Glutamatergic neuron (in vitro differentiated cells): ENCODE measurements at regions not wholly inside any gene's neighbourhood (a gene's known extent, or its start where the extent isn't known, plus 50 kb on each side); places are given as distances from the start of the nearest gene placed in this dataset.

Experiments
- DNase-seq: peaks from one replicate; pipeline ENCODE4 v3.0.0; 2022
- H3K27ac Mint-ChIP-seq: one replicate; pipeline ENCODE4 v1.8.0; 2020; ENCODE audit warnings: mild to moderate bottlenecking, mixed read lengths, inconsistent platforms; ENCODE audit not compliant: unreplicated experiment
- H3K27me3 Mint-ChIP-seq: one replicate; pipeline ENCODE4 v1.8.0; 2020; ENCODE audit warnings: mild to moderate bottlenecking, moderate library complexity, mixed read lengths, inconsistent platforms; ENCODE audit not compliant: unreplicated experiment
- H3K36me3 Mint-ChIP-seq: one replicate; pipeline ENCODE4 v1.8.0; 2020; ENCODE audit warnings: mild to moderate bottlenecking, mixed read lengths, inconsistent platforms; ENCODE audit not compliant: unreplicated experiment
- H3K4me1 Mint-ChIP-seq: one replicate; pipeline ENCODE4 v1.8.0; 2020; ENCODE audit warnings: mild to moderate bottlenecking, low read depth, mixed read lengths, inconsistent platforms; ENCODE audit not compliant: unreplicated experiment
- H3K4me3 Mint-ChIP-seq: one replicate; pipeline ENCODE4 v1.8.0; 2020; ENCODE audit warnings: mild to moderate bottlenecking, mixed read lengths, inconsistent platforms; ENCODE audit not compliant: unreplicated experiment
- H3K9me3 Mint-ChIP-seq: one replicate; pipeline ENCODE4 v1.8.0; 2020; ENCODE audit warnings: mild to moderate bottlenecking, moderate library complexity, mixed read lengths, inconsistent platforms; ENCODE audit not compliant: unreplicated experiment
- CTCF ChIP-seq: fragments of 200-600 bp; sonication (generic); IDR thresholded peaks from one replicate; pipeline ENCODE4 v1.5.0; 2021; ENCODE audit not compliant: partially characterized antibody, unreplicated experiment

DNA sequence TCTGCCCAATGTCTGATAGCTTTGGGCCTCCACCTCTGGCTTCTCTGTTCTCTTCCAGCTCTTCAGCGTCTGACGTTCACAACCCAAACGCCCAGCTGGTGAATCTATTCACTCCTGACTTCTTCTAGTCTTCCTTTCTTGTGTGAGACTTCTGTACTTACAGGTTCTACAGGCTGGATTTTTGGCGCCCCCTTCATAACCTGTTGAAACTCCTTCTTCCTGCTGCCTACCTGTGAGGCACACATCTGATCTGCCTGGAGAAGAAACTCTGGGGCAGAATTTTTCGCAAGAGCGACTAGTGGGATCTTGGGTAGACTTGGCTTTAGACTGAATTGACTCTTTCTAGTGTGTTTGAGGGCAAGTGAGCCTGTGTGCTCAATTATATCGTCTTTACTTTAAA lies 249.3 kb downstream of the REEP3 start:
- Mint-ChIP-seq H3K27me3 (no peaks in the 10 kb centered on the region), H3K27ac (no peak overlapping the region), H3K9me3 (no peaks in the 10 kb centered on the region), H3K4me1 (peaks cover 6% of the 10 kb centered on the region), H3K36me3 (no peaks in the 10 kb centered on the region), H3K4me3 (no peak overlapping the region)
- no peak for DNase-seq
- TF ChIP-seq CTCF, result no peak

- Mint-ChIP-seq H3K4me3 (no peak overlapping the region), H3K9me3 (no peaks in the 10 kb centered on the region), H3K36me3 (no peaks in the 10 kb centered on the region), H3K27ac (no peak overlapping the region), H3K4me1 (peaks cover 2% of the 10 kb centered on the region), H3K27me3 (no peaks in the 10 kb centered on the region)
- no peak for DNase-seq
- no peak for TF ChIP-seq CTCF
These were observed 251.3 kb downstream of the REEP3 start for GRCh38 chr10:63772491-63772890.

GRCh38 chr10:63773106-63773505 lies 251.9 kb downstream of the REEP3 start:
- H3K36me3 Mint-ChIP-seq, result no peaks in the 10 kb centered on the region
- H3K4me3 Mint-ChIP-seq, result no peak overlapping the region
- H3K27ac Mint-ChIP-seq, result no peak overlapping the region
- no peak for TF ChIP-seq CTCF
- DNase-seq, result no peak
- H3K4me1 Mint-ChIP-seq, result peaks cover 2% of the 10 kb centered on the region
- peaks cover under 1% of the 10 kb centered on the region for H3K9me3 Mint-ChIP-seq
- no peaks in the 10 kb centered on the region for H3K27me3 Mint-ChIP-seq

DNA sequence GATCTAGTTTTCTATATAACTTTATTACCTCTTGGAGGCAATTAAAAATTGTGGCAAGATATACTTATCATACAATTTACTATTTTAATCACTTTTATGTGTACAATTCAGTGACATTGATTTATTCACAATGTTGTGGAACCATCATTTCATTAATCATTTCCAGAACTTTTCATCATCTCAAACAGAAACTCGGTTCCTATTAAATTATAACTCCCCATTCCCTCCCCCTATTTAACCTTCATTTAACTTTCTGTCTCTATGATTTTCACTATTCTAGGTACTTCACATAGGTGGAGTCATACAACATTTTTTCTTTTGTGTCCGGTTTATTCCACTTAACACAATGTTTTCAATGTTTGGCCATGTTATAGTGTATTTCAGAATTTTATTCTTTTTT lies 252.8 kb downstream of the REEP3 start:
- Mint-ChIP-seq H3K9me3 (peaks cover 5% of the 10 kb centered on the region), H3K27me3 (peaks cover 2% of the 10 kb centered on the region), H3K4me1 (peaks cover 2% of the 10 kb centered on the region), H3K36me3 (no peaks in the 10 kb centered on the region), H3K4me3 (no peak overlapping the region), H3K27ac (no peak overlapping the region)
- DNase-seq, result no peak
- no peak for TF ChIP-seq CTCF

DNA sequence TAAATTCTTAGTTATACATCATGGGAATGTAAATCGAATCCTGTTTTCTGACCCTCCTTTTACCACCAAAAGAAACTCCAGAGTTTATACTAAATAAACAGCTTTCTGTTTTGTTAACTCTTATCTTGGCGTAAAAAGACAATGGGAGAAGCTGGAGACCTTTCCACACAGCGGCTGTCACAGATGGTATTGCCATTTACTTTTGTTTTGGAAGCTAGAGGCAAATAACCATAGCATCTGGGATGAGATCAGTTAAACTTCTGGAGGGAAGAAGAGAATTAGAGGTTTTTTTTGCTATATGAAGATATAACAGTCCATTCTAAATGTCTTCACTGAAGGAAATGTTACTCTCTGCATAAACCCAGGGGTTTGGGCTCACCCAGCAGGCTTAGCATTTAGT lies 258.9 kb downstream of the REEP3 start:
- no peak overlapping the region for H3K27ac Mint-ChIP-seq
- peaks cover 7% of the 10 kb centered on the region for H3K9me3 Mint-ChIP-seq
- H3K36me3 Mint-ChIP-seq, result peaks cover 5% of the 10 kb centered on the region
- DNase-seq, result no peak
- H3K4me1 Mint-ChIP-seq, result no peaks in the 10 kb centered on the region
- peaks cover 2% of the 10 kb centered on the region for H3K27me3 Mint-ChIP-seq
- TF ChIP-seq CTCF, result no peak
- H3K4me3 Mint-ChIP-seq, result no peak overlapping the region
